ENCODE measurements at regions not wholly inside any gene's neighbourhood (a gene's known extent, or its start where the extent isn't known, plus 50 kb on each side); places are given as distances from the start of the nearest gene placed in this dataset.

DNA sequence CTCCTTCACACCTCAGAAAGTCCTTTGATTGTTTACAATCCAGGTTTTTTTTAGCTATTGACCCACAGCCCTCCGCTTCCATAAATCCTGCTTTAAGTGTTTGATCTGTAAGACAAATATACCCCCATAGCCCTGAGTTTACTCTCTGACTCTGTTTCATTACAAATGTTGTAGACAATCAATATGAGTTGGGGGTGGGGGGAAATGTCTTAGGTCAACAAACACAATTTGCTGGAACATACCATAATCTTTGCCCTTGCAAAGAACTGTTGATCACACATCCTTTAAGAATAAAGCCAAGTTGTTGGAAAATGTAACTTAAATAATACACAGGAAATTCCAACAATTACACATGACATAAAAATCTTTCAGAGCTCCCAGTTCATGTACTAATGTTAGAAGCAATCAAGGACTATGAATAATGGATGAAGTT, 301.8 kb upstream of the SEMA6D start:
- Histone ChIP-seq H3K4me3 (no peak overlapping the region), H3K4me2 (no peak overlapping the region), H3K4me1 (no peaks in the 10 kb centered on the region), H3K27ac (no peak overlapping the region), H3K9me3 (no peaks in the 10 kb centered on the region)
- ChIA-PET POLR2A (no interaction called here), CTCF (no interaction called here)
- DNase-seq (ENCODE audit: low read depth in 1 of 2, low spot score in 1 of 2) (no peak), ATAC-seq (no peak), FAIRE-seq (no peak)
- WGBS (ENCODE audit: missing lambda C conversion rate) = 10% methylated on average over 1 of the region's 1 CpG
- TF ChIP-seq ESRRA (IDR thresholded peaks at IDR 0.05; ENCODE audit: borderline replicate concordance, low read length) (no peak), FOXS1 (CRISPR knock-in tag; IDR thresholded peaks at IDR 0.05) (no peak), MAZ (IDR thresholded peaks at IDR 0.05; ENCODE audit: borderline replicate concordance, low read depth, low read length) (no peak), CHD4 (IDR thresholded peaks at IDR 0.05; ENCODE audit: borderline replicate concordance) (no peak), RARB (CRISPR knock-in tag; IDR thresholded peaks at IDR 0.05) (no peak), HEYL (CRISPR knock-in tag; IDR thresholded peaks at IDR 0.05) (no peak), FOSL2 (IDR thresholded peaks at IDR 0.05) (no peak), FOSL2 (CRISPR knock-in tag; IDR thresholded peaks at IDR 0.05) (no peak)
- TF ChIP-seq, protein P1, sequence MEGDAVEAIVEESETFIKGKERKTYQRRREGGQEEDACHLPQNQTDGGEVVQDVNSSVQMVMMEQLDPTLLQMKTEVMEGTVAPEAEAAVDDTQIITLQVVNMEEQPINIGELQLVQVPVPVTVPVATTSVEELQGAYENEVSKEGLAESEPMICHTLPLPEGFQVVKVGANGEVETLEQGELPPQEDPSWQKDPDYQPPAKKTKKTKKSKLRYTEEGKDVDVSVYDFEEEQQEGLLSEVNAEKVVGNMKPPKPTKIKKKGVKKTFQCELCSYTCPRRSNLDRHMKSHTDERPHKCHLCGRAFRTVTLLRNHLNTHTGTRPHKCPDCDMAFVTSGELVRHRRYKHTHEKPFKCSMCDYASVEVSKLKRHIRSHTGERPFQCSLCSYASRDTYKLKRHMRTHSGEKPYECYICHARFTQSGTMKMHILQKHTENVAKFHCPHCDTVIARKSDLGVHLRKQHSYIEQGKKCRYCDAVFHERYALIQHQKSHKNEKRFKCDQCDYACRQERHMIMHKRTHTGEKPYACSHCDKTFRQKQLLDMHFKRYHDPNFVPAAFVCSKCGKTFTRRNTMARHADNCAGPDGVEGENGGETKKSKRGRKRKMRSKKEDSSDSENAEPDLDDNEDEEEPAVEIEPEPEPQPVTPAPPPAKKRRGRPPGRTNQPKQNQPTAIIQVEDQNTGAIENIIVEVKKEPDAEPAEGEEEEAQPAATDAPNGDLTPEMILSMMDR (IDR thresholded peaks at IDR 0.05) = no peak
- TF ChIP-seq, protein P2, sequence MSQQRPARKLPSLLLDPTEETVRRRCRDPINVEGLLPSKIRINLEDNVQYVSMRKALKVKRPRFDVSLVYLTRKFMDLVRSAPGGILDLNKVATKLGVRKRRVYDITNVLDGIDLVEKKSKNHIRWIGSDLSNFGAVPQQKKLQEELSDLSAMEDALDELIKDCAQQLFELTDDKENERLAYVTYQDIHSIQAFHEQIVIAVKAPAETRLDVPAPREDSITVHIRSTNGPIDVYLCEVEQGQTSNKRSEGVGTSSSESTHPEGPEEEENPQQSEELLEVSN (IDR thresholded peaks at IDR 0.05; ENCODE audit: borderline replicate concordance, low read depth) = no peak
- TF ChIP-seq, protein P3, sequence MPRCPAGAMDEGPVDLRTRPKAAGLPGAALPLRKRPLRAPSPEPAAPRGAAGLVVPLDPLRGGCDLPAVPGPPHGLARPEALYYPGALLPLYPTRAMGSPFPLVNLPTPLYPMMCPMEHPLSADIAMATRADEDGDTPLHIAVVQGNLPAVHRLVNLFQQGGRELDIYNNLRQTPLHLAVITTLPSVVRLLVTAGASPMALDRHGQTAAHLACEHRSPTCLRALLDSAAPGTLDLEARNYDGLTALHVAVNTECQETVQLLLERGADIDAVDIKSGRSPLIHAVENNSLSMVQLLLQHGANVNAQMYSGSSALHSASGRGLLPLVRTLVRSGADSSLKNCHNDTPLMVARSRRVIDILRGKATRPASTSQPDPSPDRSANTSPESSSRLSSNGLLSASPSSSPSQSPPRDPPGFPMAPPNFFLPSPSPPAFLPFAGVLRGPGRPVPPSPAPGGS (IDR thresholded peaks at IDR 0.05) = no peak
- TF ChIP-seq, protein P4, sequence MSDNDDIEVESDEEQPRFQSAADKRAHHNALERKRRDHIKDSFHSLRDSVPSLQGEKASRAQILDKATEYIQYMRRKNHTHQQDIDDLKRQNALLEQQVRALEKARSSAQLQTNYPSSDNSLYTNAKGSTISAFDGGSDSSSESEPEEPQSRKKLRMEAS (IDR thresholded peaks at IDR 0.05) = no peak

DNA sequence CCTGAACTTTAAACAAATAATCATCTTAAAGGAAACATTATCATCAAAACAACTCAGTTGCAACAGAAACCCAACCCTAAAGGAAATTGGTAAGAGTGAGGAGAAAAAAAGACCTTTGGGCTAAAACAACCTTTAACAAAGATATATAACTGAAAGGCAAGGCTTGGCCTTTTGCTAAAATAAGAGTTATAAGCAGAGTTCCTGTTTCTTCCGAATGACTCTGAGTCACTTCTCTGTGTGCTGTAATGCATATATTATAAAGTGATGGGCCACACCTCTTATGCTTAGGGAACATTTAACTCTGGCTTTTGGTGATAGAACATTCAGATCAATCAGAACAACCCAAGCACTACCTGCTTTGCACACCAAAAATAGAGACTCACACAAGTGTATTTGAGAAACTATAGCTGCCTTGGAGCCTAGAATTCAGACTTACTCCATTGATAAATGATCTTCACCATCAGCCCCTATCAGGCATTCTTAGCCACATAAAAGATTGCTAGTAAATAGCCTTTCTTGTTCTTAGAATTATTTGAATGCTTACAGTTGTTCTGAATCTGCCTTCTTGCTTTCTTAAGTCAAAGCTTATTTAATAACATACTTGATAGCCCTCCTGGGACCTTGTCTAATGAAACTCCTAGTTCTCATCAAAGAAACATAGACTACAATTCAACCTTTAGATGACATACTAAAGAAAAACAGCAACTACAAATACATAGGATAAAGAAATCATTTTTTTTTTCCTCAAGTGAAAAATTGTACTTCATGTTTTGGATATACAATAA, 294.2 kb upstream of the SEMA6D start:
- no peak for FAIRE-seq
- no peaks in the 10 kb centered on the region for H3K4me1 ChIP-seq
- whole genome bisulfite sequencing (ENCODE audit: missing lambda C conversion rate) = 0% methylated on average over 1 of the region's 1 CpG
- TF ChIP-seq, protein P1 (IDR thresholded peaks at IDR 0.05) = no peak
- TF ChIP-seq ZSCAN20 (CRISPR knock-in tag; IDR thresholded peaks at IDR 0.05) = no peak
- no peak for TF ChIP-seq HOXA7 (CRISPR knock-in tag; IDR thresholded peaks at IDR 0.05)
- TF ChIP-seq FOXS1 (CRISPR knock-in tag; IDR thresholded peaks at IDR 0.05) = no peak
- CTCF ChIA-PET = no interaction called here
- no peaks in the 10 kb centered on the region for H3K9me3 ChIP-seq
- H3K27ac ChIP-seq = no peak overlapping the region
- H3K4me2 ChIP-seq = no peak overlapping the region
- POLR2A ChIA-PET = no interaction called here
- no peak for ATAC-seq
- no peak overlapping the region for H3K4me3 ChIP-seq
- DNase-seq (ENCODE audit: low read depth in 1 of 2, low spot score in 1 of 2) = no peak

DNA sequence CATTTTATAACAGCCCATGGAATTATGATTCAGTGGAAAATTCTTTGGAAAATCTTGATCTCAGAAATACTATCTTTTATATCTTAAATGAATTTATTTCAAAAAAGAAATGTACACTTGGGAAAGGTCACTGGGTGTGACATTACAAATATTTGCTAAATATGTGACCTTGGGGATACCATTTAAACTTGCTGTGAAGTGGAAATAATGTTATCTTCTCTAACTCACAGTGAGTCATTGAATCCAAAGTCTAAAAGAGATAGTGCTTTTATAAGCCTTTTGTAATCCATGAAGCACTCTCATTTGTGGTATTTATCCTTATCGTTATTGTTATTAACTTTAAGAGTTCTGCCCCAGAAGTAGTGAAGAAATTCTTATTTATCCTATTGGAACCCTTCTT, 289.8 kb upstream of the SEMA6D start:
- DNase-seq (ENCODE audit: low read depth in 1 of 2, low spot score in 1 of 2) = no peak
- FAIRE-seq = no peak
- Histone ChIP-seq H3K4me2 (no peak overlapping the region), H3K27ac (no peak overlapping the region), H3K4me3 (no peak overlapping the region), H3K4me1 (no peaks in the 10 kb centered on the region), H3K9me3 (no peaks in the 10 kb centered on the region)
- 0% methylated on average over 1 of the region's 1 CpG for WGBS (ENCODE audit: missing lambda C conversion rate)
- ATAC-seq = no peak
- POLR2A ChIA-PET = no interaction called here
- no peak for TF ChIP-seq RCOR1 (IDR thresholded peaks at IDR 0.05; ENCODE audit: low read depth, low read length)
- no peak for TF ChIP-seq CBX2 (IDR thresholded peaks at IDR 0.05; ENCODE audit: borderline replicate concordance, low read depth)
- no peak for TF ChIP-seq NFE2L2 (conservative IDR thresholded peaks at IDR 0.05; ENCODE audit: low read length)
- TF ChIP-seq RARB (CRISPR knock-in tag; IDR thresholded peaks at IDR 0.05) = no peak
- TF ChIP-seq EP300 (IDR thresholded peaks at IDR 0.05) = no peak
- TF ChIP-seq HDAC2 (IDR thresholded peaks at IDR 0.05) = no peak
- TF ChIP-seq JUNB (IDR thresholded peaks at IDR 0.05) = no peak
- TF ChIP-seq, protein P2 (IDR thresholded peaks at IDR 0.05; ENCODE audit: borderline replicate concordance, low read depth) = no peak
- TF ChIP-seq, protein P4 (IDR thresholded peaks at IDR 0.05) = no peak
- TF ChIP-seq ZFP36 (IDR thresholded peaks at IDR 0.05; ENCODE audit: borderline replicate concordance, partially characterized antibody) = no peak
- TF ChIP-seq, protein P5, sequence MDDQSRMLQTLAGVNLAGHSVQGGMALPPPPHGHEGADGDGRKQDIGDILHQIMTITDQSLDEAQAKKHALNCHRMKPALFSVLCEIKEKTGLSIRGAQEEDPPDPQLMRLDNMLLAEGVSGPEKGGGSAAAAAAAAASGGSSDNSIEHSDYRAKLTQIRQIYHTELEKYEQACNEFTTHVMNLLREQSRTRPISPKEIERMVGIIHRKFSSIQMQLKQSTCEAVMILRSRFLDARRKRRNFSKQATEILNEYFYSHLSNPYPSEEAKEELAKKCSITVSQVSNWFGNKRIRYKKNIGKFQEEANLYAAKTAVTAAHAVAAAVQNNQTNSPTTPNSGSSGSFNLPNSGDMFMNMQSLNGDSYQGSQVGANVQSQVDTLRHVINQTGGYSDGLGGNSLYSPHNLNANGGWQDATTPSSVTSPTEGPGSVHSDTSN (IDR thresholded peaks at IDR 0.05) = no peak
- CTCF ChIA-PET = no interaction called here

Measured in A549 (cell line).